ENCODE measurements at regions not wholly inside any gene's neighbourhood (a gene's known extent, or its start where the extent isn't known, plus 50 kb on each side); places are given as distances from the start of the nearest gene placed in this dataset.

GRCh38 chr9:78613006-78613405 lies 316.1 kb downstream of the PSAT1 start:
- H3K27me3 ChIP-seq (ENCODE audit: control insufficient read depth in 1 of 2, insufficient read depth in 2 of 2, low read length in 2 of 2): no peaks in the 10 kb centered on the region

GRCh38 chr9:78614892-78615291 lies 318.0 kb downstream of the PSAT1 start:
- H3K4me1 ChIP-seq (ENCODE audit: control insufficient read depth, insufficient read depth, low read length): no peaks in the 10 kb centered on the region
- no peaks in the 10 kb centered on the region for H3K9me3 ChIP-seq (ENCODE audit: control insufficient read depth in 2 of 2, low read length in 2 of 2)
- H3K4me3 ChIP-seq (ENCODE audit: low read length in 2 of 2): no peak overlapping the region
- no peak overlapping the region for H3K9ac ChIP-seq (ENCODE audit: low read length in 2 of 2)
- no peaks in the 10 kb centered on the region for H3K27me3 ChIP-seq (ENCODE audit: control insufficient read depth in 1 of 2, insufficient read depth in 2 of 2, low read length in 2 of 2)
- no peaks in the 10 kb centered on the region for H3K36me3 ChIP-seq (ENCODE audit: control insufficient read depth in 2 of 2, insufficient read depth in 2 of 2, low read length in 2 of 2)
- H3K27ac ChIP-seq (ENCODE audit: low read length): no peak overlapping the region

More at GRCh38 chr9:78613006-78613405, 316.1 kb downstream of the PSAT1 start:
- H3K4me3 ChIP-seq (ENCODE audit: low read length in 2 of 2): no peak overlapping the region
- no peaks in the 10 kb centered on the region for H3K9me3 ChIP-seq (ENCODE audit: control insufficient read depth in 2 of 2, low read length in 2 of 2)
- no peak overlapping the region for H3K27ac ChIP-seq (ENCODE audit: low read length)
- H3K4me1 ChIP-seq (ENCODE audit: control insufficient read depth, insufficient read depth, low read length): no peaks in the 10 kb centered on the region
- H3K9ac ChIP-seq (ENCODE audit: low read length in 2 of 2): no peak overlapping the region
- H3K36me3 ChIP-seq (ENCODE audit: control insufficient read depth in 2 of 2, insufficient read depth in 2 of 2, low read length in 2 of 2): no peaks in the 10 kb centered on the region

DNA sequence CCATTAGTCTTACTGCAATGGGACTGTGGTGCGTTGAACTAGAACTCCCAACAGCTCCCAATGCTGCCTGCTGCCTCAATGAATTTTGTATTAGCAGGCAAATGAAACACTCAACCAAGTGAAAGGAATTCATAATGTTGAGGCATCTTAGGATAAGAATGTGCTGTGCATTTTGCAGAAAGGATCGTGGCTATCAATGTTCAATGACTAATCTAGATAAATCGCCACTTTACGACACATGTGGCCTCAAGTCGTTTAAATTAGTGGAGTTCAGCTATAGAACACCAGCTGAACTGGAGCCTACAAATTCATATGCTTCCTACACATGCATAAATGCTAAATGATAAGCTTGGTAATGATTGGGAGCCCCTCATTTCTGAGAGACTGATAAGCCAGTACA lies 318.4 kb downstream of the PSAT1 start:
- H3K27ac ChIP-seq (ENCODE audit: low read length): no peak overlapping the region
- no peaks in the 10 kb centered on the region for H3K27me3 ChIP-seq (ENCODE audit: control insufficient read depth in 1 of 2, insufficient read depth in 2 of 2, low read length in 2 of 2)
- H3K9me3 ChIP-seq (ENCODE audit: control insufficient read depth in 2 of 2, low read length in 2 of 2): no peaks in the 10 kb centered on the region
- no peak overlapping the region for H3K4me3 ChIP-seq (ENCODE audit: low read length in 2 of 2)
- no peak overlapping the region for H3K9ac ChIP-seq (ENCODE audit: low read length in 2 of 2)
- no peaks in the 10 kb centered on the region for H3K36me3 ChIP-seq (ENCODE audit: control insufficient read depth in 2 of 2, insufficient read depth in 2 of 2, low read length in 2 of 2)
- no peaks in the 10 kb centered on the region for H3K4me1 ChIP-seq (ENCODE audit: control insufficient read depth, insufficient read depth, low read length)

- H3K36me3 ChIP-seq (ENCODE audit: control insufficient read depth in 2 of 2, insufficient read depth in 2 of 2, low read length in 2 of 2): no peaks in the 10 kb centered on the region
- H3K27ac ChIP-seq (ENCODE audit: low read length): no peak overlapping the region
- no peaks in the 10 kb centered on the region for H3K4me1 ChIP-seq (ENCODE audit: control insufficient read depth, insufficient read depth, low read length)
- no peak overlapping the region for H3K9ac ChIP-seq (ENCODE audit: low read length in 2 of 2)
- H3K4me3 ChIP-seq (ENCODE audit: low read length in 2 of 2): no peak overlapping the region
- H3K9me3 ChIP-seq (ENCODE audit: control insufficient read depth in 2 of 2, low read length in 2 of 2): no peaks in the 10 kb centered on the region
- no peaks in the 10 kb centered on the region for H3K27me3 ChIP-seq (ENCODE audit: control insufficient read depth in 1 of 2, insufficient read depth in 2 of 2, low read length in 2 of 2)
Measured at GRCh38 chr9:78618735-78619134, 321.8 kb downstream of the PSAT1 start.

DNA sequence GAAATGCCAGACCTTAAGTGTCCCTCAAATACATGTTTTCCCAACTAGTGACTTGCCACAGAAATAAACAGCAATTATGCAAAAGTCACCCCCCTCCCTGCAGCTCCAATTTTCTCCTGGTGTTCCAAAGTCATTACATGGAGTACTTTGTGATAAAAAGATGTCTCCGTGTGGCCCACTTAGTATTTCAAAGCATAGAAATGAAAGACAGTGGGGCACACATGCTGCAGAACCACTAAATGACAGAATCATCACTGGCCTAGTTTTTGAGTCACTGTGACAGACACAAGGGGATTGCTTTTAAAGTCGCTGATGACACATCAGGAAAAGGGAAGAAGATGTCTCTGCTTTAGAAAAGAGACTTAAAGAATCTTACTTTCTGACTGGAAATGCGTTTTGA lies 323.4 kb downstream of the PSAT1 start:
- no peaks in the 10 kb centered on the region for H3K27me3 ChIP-seq (ENCODE audit: control insufficient read depth in 1 of 2, insufficient read depth in 2 of 2, low read length in 2 of 2)
- no peaks in the 10 kb centered on the region for H3K4me1 ChIP-seq (ENCODE audit: control insufficient read depth, insufficient read depth, low read length)
- no peak overlapping the region for H3K4me3 ChIP-seq (ENCODE audit: low read length in 2 of 2)
- no peaks in the 10 kb centered on the region for H3K36me3 ChIP-seq (ENCODE audit: control insufficient read depth in 2 of 2, insufficient read depth in 2 of 2, low read length in 2 of 2)
- H3K9me3 ChIP-seq (ENCODE audit: control insufficient read depth in 2 of 2, low read length in 2 of 2): no peaks in the 10 kb centered on the region
- no peak overlapping the region for H3K27ac ChIP-seq (ENCODE audit: low read length)
- no peak overlapping the region for H3K9ac ChIP-seq (ENCODE audit: low read length in 2 of 2)

DNA sequence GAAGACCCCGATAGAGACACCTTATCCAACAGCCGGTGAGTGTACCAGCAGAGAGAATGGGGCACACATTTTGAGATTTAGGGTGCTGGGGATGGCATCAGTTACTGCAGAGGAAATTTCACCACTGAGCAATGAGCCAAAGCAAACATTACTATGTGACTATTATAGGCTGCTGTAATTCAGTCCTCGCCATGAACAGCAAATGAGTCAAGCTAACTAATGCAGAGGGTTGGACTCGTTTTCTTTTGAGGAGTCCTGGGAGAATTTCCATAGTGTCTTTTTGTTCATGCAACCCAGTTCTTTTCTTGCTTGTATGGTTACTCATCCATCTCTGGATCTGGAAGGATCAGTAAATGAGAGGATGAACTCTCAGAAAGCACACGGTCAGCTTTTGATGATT lies 323.8 kb downstream of the PSAT1 start:
- Histone ChIP-seq H3K9me3 (ENCODE audit: control insufficient read depth in 2 of 2, low read length in 2 of 2) (no peaks in the 10 kb centered on the region), H3K36me3 (ENCODE audit: control insufficient read depth in 2 of 2, insufficient read depth in 2 of 2, low read length in 2 of 2) (no peaks in the 10 kb centered on the region), H3K9ac (ENCODE audit: low read length in 2 of 2) (no peak overlapping the region), H3K4me3 (ENCODE audit: low read length in 2 of 2) (no peak overlapping the region), H3K27ac (ENCODE audit: low read length) (no peak overlapping the region), H3K27me3 (ENCODE audit: control insufficient read depth in 1 of 2, insufficient read depth in 2 of 2, low read length in 2 of 2) (no peaks in the 10 kb centered on the region), H3K4me1 (ENCODE audit: control insufficient read depth, insufficient read depth, low read length) (no peaks in the 10 kb centered on the region)

GRCh38 chr9:78622126-78622525 lies 325.2 kb downstream of the PSAT1 start:
- Histone ChIP-seq H3K9me3 (ENCODE audit: control insufficient read depth in 2 of 2, low read length in 2 of 2) (no peaks in the 10 kb centered on the region), H3K36me3 (ENCODE audit: control insufficient read depth in 2 of 2, insufficient read depth in 2 of 2, low read length in 2 of 2) (no peaks in the 10 kb centered on the region), H3K4me3 (ENCODE audit: low read length in 2 of 2) (no peak overlapping the region), H3K4me1 (ENCODE audit: control insufficient read depth, insufficient read depth, low read length) (no peaks in the 10 kb centered on the region), H3K27ac (ENCODE audit: low read length) (no peak overlapping the region), H3K27me3 (ENCODE audit: control insufficient read depth in 1 of 2, insufficient read depth in 2 of 2, low read length in 2 of 2) (no peaks in the 10 kb centered on the region), H3K9ac (ENCODE audit: low read length in 2 of 2) (no peak overlapping the region)

GRCh38 chr9:78626971-78627370 lies 330.0 kb downstream of the PSAT1 start:
- no peak overlapping the region for H3K9ac ChIP-seq (ENCODE audit: low read length in 2 of 2)
- H3K27ac ChIP-seq (ENCODE audit: low read length): no peak overlapping the region
- no peak overlapping the region for H3K4me3 ChIP-seq (ENCODE audit: low read length in 2 of 2)
- no peaks in the 10 kb centered on the region for H3K27me3 ChIP-seq (ENCODE audit: control insufficient read depth in 1 of 2, insufficient read depth in 2 of 2, low read length in 2 of 2)
- H3K9me3 ChIP-seq (ENCODE audit: control insufficient read depth in 2 of 2, low read length in 2 of 2): no peaks in the 10 kb centered on the region
- no peaks in the 10 kb centered on the region for H3K4me1 ChIP-seq (ENCODE audit: control insufficient read depth, insufficient read depth, low read length)
- no peaks in the 10 kb centered on the region for H3K36me3 ChIP-seq (ENCODE audit: control insufficient read depth in 2 of 2, insufficient read depth in 2 of 2, low read length in 2 of 2)

DNA sequence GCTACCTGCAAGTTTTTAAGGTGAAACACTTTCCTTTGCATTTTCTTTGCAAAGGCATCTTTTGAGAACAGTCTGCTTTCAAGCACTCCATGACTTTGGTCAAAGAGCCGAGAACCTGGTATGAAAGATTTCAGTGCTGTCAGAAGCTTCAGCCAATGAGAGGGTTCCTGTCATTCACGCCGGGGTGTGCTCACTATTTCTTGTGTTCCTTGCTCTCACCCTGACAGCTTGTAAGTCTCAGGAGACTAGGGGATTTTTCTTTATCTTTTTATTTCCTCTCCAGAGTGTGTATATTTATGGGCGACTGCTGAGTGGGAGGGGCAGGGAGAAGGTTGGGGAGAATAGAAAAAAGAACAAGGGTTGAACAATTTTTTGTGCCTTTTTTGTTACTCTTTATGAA lies 334.0 kb downstream of the PSAT1 start:
- Histone ChIP-seq H3K36me3 (ENCODE audit: control insufficient read depth in 2 of 2, insufficient read depth in 2 of 2, low read length in 2 of 2) (no peaks in the 10 kb centered on the region), H3K27me3 (ENCODE audit: control insufficient read depth in 1 of 2, insufficient read depth in 2 of 2, low read length in 2 of 2) (no peaks in the 10 kb centered on the region), H3K9ac (ENCODE audit: low read length in 2 of 2) (no peak overlapping the region), H3K9me3 (ENCODE audit: control insufficient read depth in 2 of 2, low read length in 2 of 2) (no peaks in the 10 kb centered on the region), H3K27ac (ENCODE audit: low read length) (no peak overlapping the region), H3K4me1 (ENCODE audit: control insufficient read depth, insufficient read depth, low read length) (no peaks in the 10 kb centered on the region), H3K4me3 (ENCODE audit: low read length in 2 of 2) (no peak overlapping the region)

DNA sequence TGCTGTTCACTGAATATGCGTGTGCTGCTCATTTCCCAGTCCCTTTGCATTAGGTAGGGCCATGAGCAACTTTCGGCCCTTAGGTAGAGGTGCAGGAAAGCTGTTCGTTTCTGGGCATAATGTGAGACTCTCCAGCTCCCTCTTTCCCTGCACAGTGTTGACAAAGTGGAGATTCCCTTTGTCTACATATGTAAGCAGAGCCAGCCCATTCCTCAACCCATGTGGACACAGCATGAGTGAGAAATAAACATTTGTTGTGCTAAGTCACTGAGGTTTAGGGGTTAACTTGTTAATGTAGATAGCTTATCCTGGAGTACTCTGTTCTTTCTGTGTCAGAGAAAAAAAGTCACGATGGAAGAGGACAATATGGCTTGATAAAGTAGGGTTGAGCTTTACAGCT lies 343.8 kb downstream of the PSAT1 start:
- H3K9me3 ChIP-seq (ENCODE audit: control insufficient read depth in 2 of 2, low read length in 2 of 2): peaks cover 0 to 3% of the 10 kb centered on the region in 2 donors
- H3K4me3 ChIP-seq (ENCODE audit: low read length in 2 of 2): no peak overlapping the region
- no peaks in the 10 kb centered on the region for H3K36me3 ChIP-seq (ENCODE audit: control insufficient read depth in 2 of 2, insufficient read depth in 2 of 2, low read length in 2 of 2)
- H3K4me1 ChIP-seq (ENCODE audit: control insufficient read depth, insufficient read depth, low read length): no peaks in the 10 kb centered on the region
- no peak overlapping the region for H3K27ac ChIP-seq (ENCODE audit: low read length)
- H3K9ac ChIP-seq (ENCODE audit: low read length in 2 of 2): no peak overlapping the region
- no peaks in the 10 kb centered on the region for H3K27me3 ChIP-seq (ENCODE audit: control insufficient read depth in 1 of 2, insufficient read depth in 2 of 2, low read length in 2 of 2)

DNA sequence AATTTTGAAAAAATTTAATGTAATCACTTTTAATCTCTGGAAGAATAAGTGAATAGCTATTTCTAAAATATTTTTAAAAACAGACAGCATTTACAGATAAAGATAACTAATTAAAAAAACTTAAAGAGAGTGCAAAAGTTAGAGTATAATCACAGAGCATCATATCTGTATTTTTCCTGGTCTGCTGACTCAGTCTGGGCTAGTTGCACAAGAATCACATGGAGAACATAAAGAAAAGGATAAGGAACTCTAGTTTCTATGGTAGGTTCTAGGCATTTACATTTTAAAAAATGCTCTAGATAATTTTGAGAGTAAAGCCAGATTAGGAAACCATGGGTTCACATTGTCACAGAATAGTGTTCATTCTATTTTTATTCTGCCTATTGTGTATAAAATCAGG lies 347.4 kb downstream of the PSAT1 start:
- Histone ChIP-seq H3K27me3 (ENCODE audit: control insufficient read depth in 1 of 2, insufficient read depth in 2 of 2, low read length in 2 of 2) (no peaks in the 10 kb centered on the region), H3K4me1 (ENCODE audit: control insufficient read depth, insufficient read depth, low read length) (no peaks in the 10 kb centered on the region), H3K4me3 (ENCODE audit: low read length in 2 of 2) (no peak overlapping the region), H3K9ac (ENCODE audit: low read length in 2 of 2) (no peak overlapping the region), H3K27ac (ENCODE audit: low read length) (no peak overlapping the region), H3K36me3 (ENCODE audit: control insufficient read depth in 2 of 2, insufficient read depth in 2 of 2, low read length in 2 of 2) (no peaks in the 10 kb centered on the region), H3K9me3 (ENCODE audit: control insufficient read depth in 2 of 2, low read length in 2 of 2) (no peaks in the 10 kb centered on the region)

GRCh38 chr9:78654324-78654723 lies 357.4 kb downstream of the PSAT1 start:
- Histone ChIP-seq H3K4me3 (ENCODE audit: low read length in 2 of 2) (no peak overlapping the region), H3K9ac (ENCODE audit: low read length in 2 of 2) (no peak overlapping the region), H3K9me3 (ENCODE audit: control insufficient read depth in 2 of 2, low read length in 2 of 2) (no peaks in the 10 kb centered on the region), H3K27me3 (ENCODE audit: control insufficient read depth in 1 of 2, insufficient read depth in 2 of 2, low read length in 2 of 2) (no peaks in the 10 kb centered on the region), H3K36me3 (ENCODE audit: control insufficient read depth in 2 of 2, insufficient read depth in 2 of 2, low read length in 2 of 2) (no peaks in the 10 kb centered on the region), H3K4me1 (ENCODE audit: control insufficient read depth, insufficient read depth, low read length) (no peaks in the 10 kb centered on the region), H3K27ac (ENCODE audit: low read length) (no peak overlapping the region)
